Immature natural killer cell (primary cell): ENCODE measurements at regions not wholly inside any gene's neighbourhood (a gene's known extent, or its start where the extent isn't known, plus 50 kb on each side); places are given as distances from the start of the nearest gene placed in this dataset.

ENCODE experiments used
- DNase-seq, 3 donors: peaks; one replicate each; pipeline ENCODE4 v3.0.0; 2022; ENCODE audit warnings: mixed read lengths in 1 of 3
- H3K27ac Mint-ChIP-seq, 6 donors: one replicate each; pipeline ENCODE4 v1.8.0; 2020; ENCODE audit warnings: mixed read lengths in 6 of 6, mild to moderate bottlenecking in 5 of 6, inconsistent platforms in 4 of 6, moderate library complexity in 3 of 6
- H3K27me3 Mint-ChIP-seq, 3 donors: one replicate each; pipeline ENCODE4 v1.8.0; 2020 to 2021; ENCODE audit warnings: low read depth in 3 of 3, mild to moderate bottlenecking in 3 of 3, mixed read lengths in 3 of 3, moderate library complexity in 3 of 3, inconsistent platforms in 1 of 3
- H3K36me3 Mint-ChIP-seq, 3 donors: one replicate each; pipeline ENCODE4 v1.8.0; 2020; ENCODE audit warnings: mixed read lengths in 3 of 3, inconsistent platforms in 2 of 3, mild to moderate bottlenecking in 2 of 3
- H3K4me1 Mint-ChIP-seq, 2 donors: one replicate each; pipeline ENCODE4 v1.8.0; 2020; ENCODE audit warnings: inconsistent platforms in 2 of 2, mild to moderate bottlenecking in 2 of 2, mixed read lengths in 2 of 2, moderate library complexity in 1 of 2
- H3K4me3 Mint-ChIP-seq, 5 donors: one replicate each; pipeline ENCODE4 v1.8.0; 2020; ENCODE audit warnings: mild to moderate bottlenecking in 5 of 5, mixed read lengths in 5 of 5, inconsistent platforms in 3 of 5, moderate library complexity in 3 of 5
- H3K9me3 Mint-ChIP-seq, 6 donors: one replicate each; pipeline ENCODE4 v1.8.0; 2020; ENCODE audit warnings: mild to moderate bottlenecking in 6 of 6, mixed read lengths in 6 of 6, inconsistent platforms in 4 of 6, moderate library complexity in 3 of 6

GRCh38 chr7:36029853-36030515, 123.1 kb upstream of the EEPD1 start:
- Mint-ChIP-seq H3K27ac (no peak overlapping the region), H3K4me3 (no peak overlapping the region), H3K27me3 (peaks cover 3 to 14% (median 6%) of the 10 kb centered on the region in 3 donors), H3K36me3 (no peaks in the 10 kb centered on the region), H3K4me1 (no peaks in the 10 kb centered on the region), H3K9me3 (no peaks in the 10 kb centered on the region)
- DNase-seq: no peak

- no peak for DNase-seq
- Mint-ChIP-seq H3K4me1 (no peaks in the 10 kb centered on the region), H3K27me3 (peaks cover 3 to 15% (median 4%) of the 10 kb centered on the region in 3 donors), H3K9me3 (no peaks in the 10 kb centered on the region), H3K4me3 (no peak overlapping the region), H3K27ac (no peak overlapping the region), H3K36me3 (no peaks in the 10 kb centered on the region)
Observed at GRCh38 chr7:36032361-36032818, 120.7 kb upstream of the EEPD1 start.

- H3K27me3 Mint-ChIP-seq: peaks cover 3 to 9% (median 4%) of the 10 kb centered on the region in 3 donors
- no peak overlapping the region for H3K27ac Mint-ChIP-seq
- no peak for DNase-seq
- no peak overlapping the region for H3K4me3 Mint-ChIP-seq
- no peaks in the 10 kb centered on the region for H3K9me3 Mint-ChIP-seq
- no peaks in the 10 kb centered on the region for H3K4me1 Mint-ChIP-seq
- H3K36me3 Mint-ChIP-seq: no peaks in the 10 kb centered on the region
Observed at GRCh38 chr7:36034020-36034419, 119.0 kb upstream of the EEPD1 start.

DNA sequence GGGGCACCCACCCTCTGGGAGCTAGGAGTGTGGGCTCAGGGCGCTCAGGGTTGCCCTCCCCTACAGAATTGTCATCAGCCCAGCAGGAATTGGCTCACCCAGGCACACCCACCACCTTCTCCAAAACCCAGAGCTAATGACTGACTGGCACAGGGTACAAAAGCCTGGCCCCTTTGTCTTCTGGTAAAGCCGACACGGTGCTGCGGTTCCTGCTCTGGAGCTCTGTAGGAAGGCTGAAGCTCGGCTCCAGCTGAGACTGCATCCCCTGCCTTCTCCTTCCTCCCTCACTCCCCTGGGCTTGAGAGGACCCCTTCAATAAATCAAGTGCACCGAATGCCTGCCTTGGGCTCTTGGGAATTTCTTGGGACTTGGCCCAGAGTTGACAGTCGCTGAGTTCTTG, 117.9 kb upstream of the EEPD1 start:
- DNase-seq: no peak
- H3K4me3 Mint-ChIP-seq: no peak overlapping the region
- H3K36me3 Mint-ChIP-seq: no peaks in the 10 kb centered on the region
- peaks cover 3 to 9% (median 4%) of the 10 kb centered on the region in 3 donors for H3K27me3 Mint-ChIP-seq
- H3K4me1 Mint-ChIP-seq: no peaks in the 10 kb centered on the region
- H3K9me3 Mint-ChIP-seq: no peaks in the 10 kb centered on the region
- H3K27ac Mint-ChIP-seq: no peak overlapping the region

DNA sequence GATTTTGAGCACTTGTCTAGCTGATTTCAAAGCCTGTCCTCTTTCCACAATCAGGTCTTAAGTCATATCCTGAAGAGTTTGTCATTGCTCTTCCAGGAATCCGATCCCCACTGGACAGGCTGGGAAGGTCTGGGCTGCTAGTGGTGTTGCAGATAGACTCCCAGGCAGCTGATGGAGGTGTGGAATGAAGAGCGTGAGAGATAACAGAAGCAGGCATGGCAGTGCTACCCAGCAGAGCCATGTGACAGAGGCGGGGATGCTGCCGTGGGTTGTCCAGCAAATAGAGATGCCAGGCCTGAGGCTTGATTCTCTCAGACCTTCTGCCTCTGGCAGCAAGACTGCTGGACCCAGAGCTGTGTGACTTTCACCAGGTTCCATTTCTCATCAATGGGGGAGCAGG, 116.5 kb upstream of the EEPD1 start:
- Mint-ChIP-seq H3K4me3 (no peak overlapping the region), H3K9me3 (no peaks in the 10 kb centered on the region), H3K36me3 (no peaks in the 10 kb centered on the region), H3K4me1 (no peaks in the 10 kb centered on the region), H3K27me3 (peaks cover 2 to 12% (median 3%) of the 10 kb centered on the region in 3 donors), H3K27ac (no peak overlapping the region)
- DNase-seq: no peak

GRCh38 chr7:36037121-36037662, 115.9 kb upstream of the EEPD1 start:
- Mint-ChIP-seq H3K9me3 (no peaks in the 10 kb centered on the region), H3K4me1 (no peaks in the 10 kb centered on the region), H3K27me3 (peaks cover 2 to 12% (median 4%) of the 10 kb centered on the region in 3 donors), H3K27ac (no peak overlapping the region), H3K36me3 (no peaks in the 10 kb centered on the region), H3K4me3 (no peak overlapping the region)
- no peak for DNase-seq

GRCh38 chr7:36038063-36038721, 114.9 kb upstream of the EEPD1 start:
- Mint-ChIP-seq H3K4me3 (no peak overlapping the region), H3K36me3 (no peaks in the 10 kb centered on the region), H3K27ac (no peak overlapping the region), H3K9me3 (no peaks in the 10 kb centered on the region), H3K27me3 (peaks cover 3 to 10% (median 4%) of the 10 kb centered on the region in 3 donors), H3K4me1 (no peaks in the 10 kb centered on the region)
- no peak for DNase-seq

- H3K27me3 Mint-ChIP-seq: peaks cover 2 to 8% (median 3%) of the 10 kb centered on the region in 3 donors
- no peak overlapping the region for H3K4me3 Mint-ChIP-seq
- H3K9me3 Mint-ChIP-seq: no peaks in the 10 kb centered on the region
- no peaks in the 10 kb centered on the region for H3K36me3 Mint-ChIP-seq
- DNase-seq: no peak
- no peak overlapping the region for H3K27ac Mint-ChIP-seq
- no peaks in the 10 kb centered on the region for H3K4me1 Mint-ChIP-seq
Observed at GRCh38 chr7:36039243-36039642, 113.8 kb upstream of the EEPD1 start.

DNA sequence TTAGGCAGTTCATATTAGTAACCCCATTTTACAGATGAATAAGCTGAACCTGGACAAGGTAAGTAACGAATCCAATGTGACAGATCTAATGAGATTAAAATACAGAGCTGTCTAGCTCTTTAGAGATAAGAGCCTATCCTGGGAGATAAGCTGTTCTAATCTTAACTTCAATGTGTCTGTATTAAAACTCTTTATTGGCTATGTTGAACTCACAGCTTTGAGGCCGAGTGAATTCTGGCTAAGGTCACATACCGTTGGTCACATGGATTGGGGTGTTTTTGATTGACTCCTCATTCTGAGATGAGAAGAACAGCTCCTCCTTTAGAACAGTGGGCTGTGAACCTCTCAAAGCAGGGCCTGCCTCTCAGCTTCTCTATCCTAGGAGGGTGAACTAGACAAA, 113.4 kb upstream of the EEPD1 start:
- DNase-seq: no peak
- Mint-ChIP-seq H3K27me3 (peaks cover 2 to 8% (median 3%) of the 10 kb centered on the region in 3 donors), H3K36me3 (no peaks in the 10 kb centered on the region), H3K4me1 (no peaks in the 10 kb centered on the region), H3K9me3 (no peaks in the 10 kb centered on the region), H3K27ac (no peak overlapping the region), H3K4me3 (no peak overlapping the region)

DNA sequence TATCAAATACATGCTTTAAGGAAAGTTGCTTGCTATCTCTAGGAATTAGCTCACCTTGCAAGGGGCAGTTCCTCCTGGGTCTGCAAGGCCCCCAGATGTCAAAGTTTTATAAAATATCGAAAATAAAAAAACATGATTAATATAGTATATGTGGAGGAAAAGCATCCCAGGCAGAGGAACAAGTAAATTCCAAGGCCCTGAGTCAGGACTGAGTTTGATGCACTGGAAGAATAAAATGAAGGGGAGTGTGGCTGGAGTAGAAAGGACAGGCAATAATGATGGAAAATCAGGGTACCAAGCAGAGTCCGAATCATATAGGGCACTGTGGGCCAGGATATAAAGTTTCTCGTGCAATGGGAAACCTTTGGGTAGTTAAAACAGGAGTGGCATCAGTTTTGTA, 112.4 kb upstream of the EEPD1 start:
- Mint-ChIP-seq H3K4me3 (no peak overlapping the region), H3K4me1 (no peaks in the 10 kb centered on the region)

GRCh38 chr7:36044101-36044892, 108.8 kb upstream of the EEPD1 start:
- Mint-ChIP-seq H3K4me1 (no peaks in the 10 kb centered on the region), H3K27ac (no peak overlapping the region), H3K27me3 (peaks cover 2 to 9% (median 3%) of the 10 kb centered on the region in 3 donors), H3K36me3 (no peaks in the 10 kb centered on the region), H3K4me3 (no peak overlapping the region), H3K9me3 (peaks cover 0 to 2% (median 0%) of the 10 kb centered on the region in 6 donors)
- no peak for DNase-seq

More for the DNA sequence above, 112.4 kb upstream of the EEPD1 start:
- Mint-ChIP-seq H3K27ac (no peak overlapping the region), H3K9me3 (no peaks in the 10 kb centered on the region), H3K36me3 (no peaks in the 10 kb centered on the region), H3K27me3 (peaks cover 2 to 8% (median 3%) of the 10 kb centered on the region in 3 donors)
- DNase-seq: no peak

DNA sequence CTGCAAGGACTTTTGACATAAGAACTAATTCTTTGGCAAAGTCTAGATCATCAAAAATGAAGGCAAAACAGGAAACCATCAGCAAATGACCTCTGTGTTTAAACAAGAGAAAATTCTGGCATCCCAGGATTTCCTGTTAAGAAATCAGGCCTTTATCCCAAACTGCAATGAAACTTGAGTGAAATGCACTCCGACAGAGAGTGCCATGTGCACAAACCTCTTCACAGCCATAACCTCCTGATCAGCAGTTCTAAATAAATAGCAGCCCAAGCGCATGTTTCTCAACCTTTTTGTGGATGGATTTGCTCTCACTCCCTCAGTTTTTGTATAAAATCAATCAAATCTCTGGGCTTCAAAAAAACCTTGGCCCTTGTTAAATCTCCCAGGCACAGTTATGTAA, 107.7 kb upstream of the EEPD1 start:
- DNase-seq: no peak
- Mint-ChIP-seq H3K27me3 (peaks cover 2 to 9% (median 3%) of the 10 kb centered on the region in 3 donors), H3K36me3 (no peaks in the 10 kb centered on the region), H3K27ac (no peak overlapping the region), H3K4me3 (no peak overlapping the region), H3K9me3 (peaks cover 0 to 2% (median 0%) of the 10 kb centered on the region in 6 donors), H3K4me1 (no peaks in the 10 kb centered on the region)

- H3K9me3 Mint-ChIP-seq: peaks cover 0 to 2% (median 0%) of the 10 kb centered on the region in 6 donors
- DNase-seq: no peak
Observed at GRCh38 chr7:36045830-36046341, 107.2 kb upstream of the EEPD1 start.

More at GRCh38 chr7:36045830-36046341, 107.2 kb upstream of the EEPD1 start:
- no peak overlapping the region for H3K27ac Mint-ChIP-seq
- H3K36me3 Mint-ChIP-seq: no peaks in the 10 kb centered on the region
- H3K27me3 Mint-ChIP-seq: peaks cover 2 to 6% (median 3%) of the 10 kb centered on the region in 3 donors
- no peaks in the 10 kb centered on the region for H3K4me1 Mint-ChIP-seq
- H3K4me3 Mint-ChIP-seq: no peak overlapping the region
